Breast epithelium (tissue), 4 donors: ENCODE measurements at regions not wholly inside any gene's neighbourhood (a gene's known extent, or its start where the extent isn't known, plus 50 kb on each side); places are given as distances from the start of the nearest gene placed in this dataset.

Source experiments
- DNase-seq, 2 donors: peaks; one replicate each; pipeline ENCODE4 v3.0.0-alpha.2; 2019; ENCODE audit warnings: low spot score in 2 of 2
- H3K27ac ChIP-seq, 2 donors: fragments of 200-600 bp; sonication (generic) in 1 of 2; one replicate each; pipeline ENCODE4 v1.5.1; 2016 to 2019; ENCODE audit warnings: mild to moderate bottlenecking in 1 of 2
- H3K27me3 ChIP-seq, 2 donors: fragments of 200-600 bp; sonication (generic) in 1 of 2; one replicate each; pipeline versions ENCODE4 v1.5.1 to v1.6.0; 2017 to 2019; ENCODE audit warnings: control low read depth in 1 of 2, mild to moderate bottlenecking in 1 of 2
- H3K36me3 ChIP-seq: fragments of 200-600 bp; one replicate; pipeline ENCODE4 v1.5.1; 2019
- H3K4me1 ChIP-seq, 2 donors: fragments of 200-600 bp; sonication (generic); one replicate each; pipeline ENCODE4 v1.5.1; 2016 to 2019; ENCODE audit warnings: control low read depth in 1 of 2
- H3K4me3 ChIP-seq, 3 donors: fragments of 200-600 bp; sonication (generic); 1 replicate in 2 of 3; 2 replicates in 1 of 3; pipeline ENCODE4 v1.5.1; 2016 to 2019; ENCODE audit warnings: mild to moderate bottlenecking in 3 of 3, moderate library complexity in 2 of 3
- H3K9me3 ChIP-seq, 2 donors: fragments of 200-600 bp; sonication (generic) in 1 of 2; one replicate each; pipeline ENCODE4 v1.5.1; 2016 to 2019; ENCODE audit warnings: control low read depth in 1 of 2
- CTCF ChIP-seq, 3 donors: fragments of 450-650 bp; IDR thresholded peaks; one replicate each; pipeline ENCODE4 v1.5.1; 2016 to 2017; ENCODE audit warnings: antibody characterized with exemption in 3 of 3, mild to moderate bottlenecking in 3 of 3, moderate library complexity in 3 of 3
- POLR2A ChIP-seq: fragments of 450-650 bp; IDR thresholded peaks from one replicate; pipeline ENCODE4 v1.6.1; 2016; ENCODE audit warnings: antibody characterized with exemption, mild to moderate bottlenecking, moderate library complexity
- POLR2AphosphoS5 ChIP-seq, 3 donors: sonication (generic); formaldehyde crosslinking; IDR thresholded peaks; one replicate each; pipeline ENCODE4 v1.6.1; 2017; ENCODE audit warnings: antibody characterized with exemption in 3 of 3
- intact Hi-C: fragments of 100-400 bp; cut with DNase I; formaldehyde crosslinking; loops from one replicate; pipeline ENCODE4 v1.15.1; 2023; ENCODE audit warnings: low total_unique reads

GRCh38 chr6:44508646-44509045 lies 121.1 kb downstream of the CDC5L start:
- DNase-seq, result no peak
- no peaks in the 10 kb centered on the region for H3K27me3 ChIP-seq
- intact Hi-C loops, result no loop called here
- no peaks in the 10 kb centered on the region for H3K9me3 ChIP-seq
- H3K36me3 ChIP-seq, result no peaks in the 10 kb centered on the region
- H3K4me3 ChIP-seq, result no peak overlapping the region
- H3K27ac ChIP-seq, result no peak overlapping the region
- H3K4me1 ChIP-seq, result no peaks in the 10 kb centered on the region
- TF ChIP-seq POLR2AphosphoS5 (IDR thresholded peaks at IDR 0.05), result no peak
- TF ChIP-seq POLR2A, result no peak
- TF ChIP-seq CTCF (IDR thresholded peaks at IDR 0.05), result no peak

GRCh38 chr6:44511126-44511525 lies 123.6 kb downstream of the CDC5L start:
- Histone ChIP-seq H3K4me1 (no peaks in the 10 kb centered on the region), H3K36me3 (no peaks in the 10 kb centered on the region), H3K27ac (no peak overlapping the region), H3K27me3 (no peaks in the 10 kb centered on the region), H3K9me3 (no peaks in the 10 kb centered on the region), H3K4me3 (no peak overlapping the region)
- no peak for TF ChIP-seq CTCF (IDR thresholded peaks at IDR 0.05)
- no peak for TF ChIP-seq POLR2AphosphoS5 (IDR thresholded peaks at IDR 0.05)
- no peak for TF ChIP-seq POLR2A
- intact Hi-C loops, result no loop called here
- DNase-seq, result no peak

GRCh38 chr6:44512868-44513741 lies 125.6 kb downstream of the CDC5L start:
- intact Hi-C loops, result no loop called here

GRCh38 chr6:44514085-44514484 lies 126.6 kb downstream of the CDC5L start:
- no peak for DNase-seq
- Histone ChIP-seq H3K9me3 (no peaks in the 10 kb centered on the region), H3K4me1 (no peaks in the 10 kb centered on the region), H3K36me3 (no peaks in the 10 kb centered on the region), H3K27ac (peak overlapping the region in 1 of 2 donors; percentile 55), H3K4me3 (no peak overlapping the region), H3K27me3 (no peaks in the 10 kb centered on the region)
- intact Hi-C loops, result no loop called here
- TF ChIP-seq POLR2A (no peak), POLR2AphosphoS5 (IDR thresholded peaks at IDR 0.05) (no peak), CTCF (IDR thresholded peaks at IDR 0.05) (no peak)

More at GRCh38 chr6:44512868-44513741, 125.6 kb downstream of the CDC5L start:
- peak in 1 of 2 donors; percentile 30 for DNase-seq
- H3K36me3 ChIP-seq, result no peaks in the 10 kb centered on the region
- no peaks in the 10 kb centered on the region for H3K27me3 ChIP-seq
- no peak overlapping the region for H3K4me3 ChIP-seq
- TF ChIP-seq POLR2A, result no peak
- TF ChIP-seq POLR2AphosphoS5 (IDR thresholded peaks at IDR 0.05), result no peak
- TF ChIP-seq CTCF (IDR thresholded peaks at IDR 0.05), result no peak
- no peaks in the 10 kb centered on the region for H3K9me3 ChIP-seq
- H3K4me1 ChIP-seq, result no peaks in the 10 kb centered on the region
- H3K27ac ChIP-seq, result peak overlapping the region; percentile 45 to 55

GRCh38 chr6:44514576-44515193 lies 127.2 kb downstream of the CDC5L start:
- Histone ChIP-seq H3K27me3 (no peaks in the 10 kb centered on the region), H3K4me1 (no peaks in the 10 kb centered on the region), H3K9me3 (no peaks in the 10 kb centered on the region), H3K4me3 (no peak overlapping the region), H3K27ac (no peak overlapping the region), H3K36me3 (no peaks in the 10 kb centered on the region)
- intact Hi-C loops, result no loop called here
- peak in 1 of 2 donors; percentile 5 for DNase-seq
- TF ChIP-seq CTCF (IDR thresholded peaks at IDR 0.05), result no peak
- TF ChIP-seq POLR2A, result no peak
- no peak for TF ChIP-seq POLR2AphosphoS5 (IDR thresholded peaks at IDR 0.05)
